ENCODE measurements at regions not wholly inside any gene's neighbourhood (a gene's known extent, or its start where the extent isn't known, plus 50 kb on each side); places are given as distances from the start of the nearest gene placed in this dataset.

DNA sequence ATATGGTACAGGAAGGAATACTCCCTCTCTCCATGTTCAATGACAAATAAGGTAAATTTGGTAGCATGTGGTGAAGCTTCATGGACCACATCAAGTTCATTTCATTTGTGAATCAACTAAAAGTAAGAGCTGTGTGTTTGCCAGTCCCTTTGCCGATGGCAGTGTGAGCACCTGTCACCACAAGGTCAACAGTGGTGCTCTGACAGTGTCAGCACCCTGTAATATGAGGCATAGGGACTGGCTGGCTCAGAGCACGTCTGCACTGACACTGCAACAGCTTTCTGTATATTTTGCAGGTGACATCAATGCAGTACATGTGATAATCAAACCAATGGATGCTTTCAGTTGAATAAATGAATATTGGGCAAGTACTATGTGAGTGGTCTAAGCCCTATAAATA, 852.4 kb downstream of the TUSC7 start:
- TF ChIP-seq, protein P1, sequence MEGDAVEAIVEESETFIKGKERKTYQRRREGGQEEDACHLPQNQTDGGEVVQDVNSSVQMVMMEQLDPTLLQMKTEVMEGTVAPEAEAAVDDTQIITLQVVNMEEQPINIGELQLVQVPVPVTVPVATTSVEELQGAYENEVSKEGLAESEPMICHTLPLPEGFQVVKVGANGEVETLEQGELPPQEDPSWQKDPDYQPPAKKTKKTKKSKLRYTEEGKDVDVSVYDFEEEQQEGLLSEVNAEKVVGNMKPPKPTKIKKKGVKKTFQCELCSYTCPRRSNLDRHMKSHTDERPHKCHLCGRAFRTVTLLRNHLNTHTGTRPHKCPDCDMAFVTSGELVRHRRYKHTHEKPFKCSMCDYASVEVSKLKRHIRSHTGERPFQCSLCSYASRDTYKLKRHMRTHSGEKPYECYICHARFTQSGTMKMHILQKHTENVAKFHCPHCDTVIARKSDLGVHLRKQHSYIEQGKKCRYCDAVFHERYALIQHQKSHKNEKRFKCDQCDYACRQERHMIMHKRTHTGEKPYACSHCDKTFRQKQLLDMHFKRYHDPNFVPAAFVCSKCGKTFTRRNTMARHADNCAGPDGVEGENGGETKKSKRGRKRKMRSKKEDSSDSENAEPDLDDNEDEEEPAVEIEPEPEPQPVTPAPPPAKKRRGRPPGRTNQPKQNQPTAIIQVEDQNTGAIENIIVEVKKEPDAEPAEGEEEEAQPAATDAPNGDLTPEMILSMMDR (IDR thresholded peaks at IDR 0.05) = no peak
- TF ChIP-seq FOSL2 (IDR thresholded peaks at IDR 0.05; ENCODE audit: borderline replicate concordance, low read depth) (no peak), EZH2phosphoT487 (IDR thresholded peaks at IDR 0.05; ENCODE audit: borderline replicate concordance, low read depth) (no peak), YY1 (IDR thresholded peaks at IDR 0.05; ENCODE audit: low read depth) (no peak), RAD21 (IDR thresholded peaks at IDR 0.05; ENCODE audit: low read length) (no peak), FOXM1 (IDR thresholded peaks at IDR 0.05; ENCODE audit: low read depth) (no peak), JUND (IDR thresholded peaks at IDR 0.05) (no peak), POLR2AphosphoS5 (IDR thresholded peaks at IDR 0.05; ENCODE audit: low read depth, low read length) (no peak), RXRA (IDR thresholded peaks at IDR 0.05; ENCODE audit: borderline replicate concordance, low read depth) (no peak)
- TF ChIP-seq, protein P2, sequence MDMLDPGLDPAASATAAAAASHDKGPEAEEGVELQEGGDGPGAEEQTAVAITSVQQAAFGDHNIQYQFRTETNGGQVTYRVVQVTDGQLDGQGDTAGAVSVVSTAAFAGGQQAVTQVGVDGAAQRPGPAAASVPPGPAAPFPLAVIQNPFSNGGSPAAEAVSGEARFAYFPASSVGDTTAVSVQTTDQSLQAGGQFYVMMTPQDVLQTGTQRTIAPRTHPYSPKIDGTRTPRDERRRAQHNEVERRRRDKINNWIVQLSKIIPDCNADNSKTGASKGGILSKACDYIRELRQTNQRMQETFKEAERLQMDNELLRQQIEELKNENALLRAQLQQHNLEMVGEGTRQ (IDR thresholded peaks at IDR 0.05; ENCODE audit: borderline replicate concordance, low read depth, low read length) = no peak
